ENCODE measurements at regions not wholly inside any gene's neighbourhood (a gene's known extent, or its start where the extent isn't known, plus 50 kb on each side); places are given as distances from the start of the nearest gene placed in this dataset.

DNA sequence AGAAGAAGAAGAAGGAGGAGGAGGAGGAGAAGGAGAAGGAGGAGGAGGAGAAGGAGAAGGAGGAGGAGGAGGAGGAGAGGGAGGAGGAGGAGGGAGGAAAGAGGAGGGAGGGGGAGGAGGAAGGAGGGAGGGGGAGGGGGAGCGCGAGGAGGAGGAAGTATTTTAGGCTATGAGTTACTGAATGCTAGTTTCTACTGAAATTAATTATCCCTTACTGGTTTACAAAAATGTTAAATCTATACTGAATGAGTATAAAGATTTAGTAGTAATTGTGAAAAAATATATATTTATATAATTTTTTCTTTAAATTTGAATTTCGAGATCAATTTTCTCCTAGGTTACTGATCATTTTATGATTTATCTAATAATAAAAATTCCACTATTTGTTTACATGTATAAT is 1769.0 kb upstream of the NUDT12 start:
- no peak for TF ChIP-seq TAF1 (conservative IDR thresholded peaks at IDR 0.05)
- no peak for TF ChIP-seq NR2F2 (IDR thresholded peaks at IDR 0.05)
- TF ChIP-seq ATF3 (IDR thresholded peaks at IDR 0.05): no peak
- Histone ChIP-seq H3K4me1 (ENCODE audit: control insufficient read depth in 4 of 4, insufficient read depth in 4 of 4, low read length in 3 of 4) (no peaks in the 10 kb centered on the region), H3K36me3 (ENCODE audit: control insufficient read depth in 4 of 4, insufficient read depth in 3 of 4, low read depth in 1 of 4, low read length in 3 of 4) (no peaks in the 10 kb centered on the region), H3K9me3 (ENCODE audit: control insufficient read depth in 4 of 4, low read length in 3 of 4) (no peaks in the 10 kb centered on the region), H3K27me3 (ENCODE audit: control insufficient read depth in 4 of 4, insufficient read depth in 4 of 4, low read length in 3 of 4) (no peaks in the 10 kb centered on the region), H3K4me3 (ENCODE audit: low read depth in 1 of 3, low read length in 3 of 3) (no peak overlapping the region), H3K9ac (ENCODE audit: low read depth in 1 of 2, low read length in 2 of 2) (no peak overlapping the region), H3K27ac (ENCODE audit: low read depth in 1 of 2, low read length in 2 of 2) (no peak overlapping the region)
- 77% methylated on average over 3 of the region's 3 CpGs for WGBS
- DNase-seq (ENCODE audit: low spot score): no peak

- TF ChIP-seq FOXA1 (IDR thresholded peaks at IDR 0.05) (no peak), CTCF (IDR thresholded peaks at IDR 0.05; ENCODE audit: low read depth, low read length, missing input control) (no peak), GABPA (IDR thresholded peaks at IDR 0.05 in 1 of 2, conservative IDR thresholded peaks at IDR 0.05 in 1 of 2) (no peak), YY1 (IDR thresholded peaks at IDR 0.05) (no peak), HNF4A (conservative IDR thresholded peaks at IDR 0.05) (no peak), SP1 (IDR thresholded peaks at IDR 0.05) (no peak), FOXA2 (IDR thresholded peaks at IDR 0.05) (no peak), HNF4G (IDR thresholded peaks at IDR 0.05) (no peak)
- TF ChIP-seq, protein P1, sequence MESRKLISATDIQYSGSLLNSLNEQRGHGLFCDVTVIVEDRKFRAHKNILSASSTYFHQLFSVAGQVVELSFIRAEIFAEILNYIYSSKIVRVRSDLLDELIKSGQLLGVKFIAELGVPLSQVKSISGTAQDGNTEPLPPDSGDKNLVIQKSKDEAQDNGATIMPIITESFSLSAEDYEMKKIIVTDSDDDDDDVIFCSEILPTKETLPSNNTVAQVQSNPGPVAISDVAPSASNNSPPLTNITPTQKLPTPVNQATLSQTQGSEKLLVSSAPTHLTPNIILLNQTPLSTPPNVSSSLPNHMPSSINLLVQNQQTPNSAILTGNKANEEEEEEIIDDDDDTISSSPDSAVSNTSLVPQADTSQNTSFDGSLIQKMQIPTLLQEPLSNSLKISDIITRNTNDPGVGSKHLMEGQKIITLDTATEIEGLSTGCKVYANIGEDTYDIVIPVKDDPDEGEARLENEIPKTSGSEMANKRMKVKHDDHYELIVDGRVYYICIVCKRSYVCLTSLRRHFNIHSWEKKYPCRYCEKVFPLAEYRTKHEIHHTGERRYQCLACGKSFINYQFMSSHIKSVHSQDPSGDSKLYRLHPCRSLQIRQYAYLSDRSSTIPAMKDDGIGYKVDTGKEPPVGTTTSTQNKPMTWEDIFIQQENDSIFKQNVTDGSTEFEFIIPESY (IDR thresholded peaks at IDR 0.05): no peak
- 85% methylated on average over 1 of the region's 1 CpG for WGBS
- Histone ChIP-seq H3K9ac (ENCODE audit: low read depth in 1 of 2, low read length in 2 of 2) (no peak overlapping the region), H3K36me3 (ENCODE audit: control insufficient read depth in 4 of 4, insufficient read depth in 3 of 4, low read depth in 1 of 4, low read length in 3 of 4) (no peaks in the 10 kb centered on the region), H3K4me3 (ENCODE audit: low read depth in 1 of 3, low read length in 3 of 3) (no peak overlapping the region), H3K4me1 (ENCODE audit: control insufficient read depth in 4 of 4, insufficient read depth in 4 of 4, low read length in 3 of 4) (no peaks in the 10 kb centered on the region), H3K27me3 (ENCODE audit: control insufficient read depth in 4 of 4, insufficient read depth in 4 of 4, low read length in 3 of 4) (no peaks in the 10 kb centered on the region), H3K27ac (ENCODE audit: low read depth in 1 of 2, low read length in 2 of 2) (no peak overlapping the region), H3K9me3 (ENCODE audit: control insufficient read depth in 4 of 4, low read length in 3 of 4) (no peaks in the 10 kb centered on the region)
- DNase-seq (ENCODE audit: low spot score): no peak
Observed at GRCh38 chr5:105330185-105330584, 1767.6 kb upstream of the NUDT12 start.

DNA sequence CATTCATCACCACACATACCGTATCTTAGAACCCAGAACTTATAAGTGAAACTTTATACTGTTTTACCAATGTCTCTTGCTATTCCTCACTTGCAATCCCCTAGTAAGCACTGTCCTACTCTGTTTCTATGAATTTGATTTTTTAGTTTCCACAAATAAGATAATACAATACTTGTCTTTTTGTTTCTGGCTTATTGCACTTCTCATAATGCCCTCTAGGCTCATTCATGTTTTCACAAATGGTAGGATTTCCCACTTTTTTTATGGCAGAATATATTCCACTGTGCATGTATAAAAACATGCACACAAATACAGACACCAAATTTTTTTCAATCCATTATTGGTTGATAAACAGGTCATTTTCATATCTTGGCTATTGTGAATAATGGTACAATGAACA is 1742.3 kb upstream of the NUDT12 start:
- no peaks in the 10 kb centered on the region for H3K27me3 ChIP-seq (ENCODE audit: control insufficient read depth in 4 of 4, insufficient read depth in 4 of 4, low read length in 3 of 4)
- H3K36me3 ChIP-seq (ENCODE audit: control insufficient read depth in 4 of 4, insufficient read depth in 3 of 4, low read depth in 1 of 4, low read length in 3 of 4): no peaks in the 10 kb centered on the region
- H3K9ac ChIP-seq (ENCODE audit: low read depth in 1 of 2, low read length in 2 of 2): no peak overlapping the region
- DNase-seq (ENCODE audit: low spot score): no peak
- no peak overlapping the region for H3K27ac ChIP-seq (ENCODE audit: low read depth in 1 of 2, low read length in 2 of 2)
- no peaks in the 10 kb centered on the region for H3K4me1 ChIP-seq (ENCODE audit: control insufficient read depth in 4 of 4, insufficient read depth in 4 of 4, low read length in 3 of 4)
- 87% methylated on average over 1 of the region's 1 CpG for WGBS
- no peaks in the 10 kb centered on the region for H3K9me3 ChIP-seq (ENCODE audit: control insufficient read depth in 4 of 4, low read length in 3 of 4)
- H3K4me3 ChIP-seq (ENCODE audit: low read depth in 1 of 3, low read length in 3 of 3): no peak overlapping the region
- TF ChIP-seq RAD21 (IDR thresholded peaks at IDR 0.05) (no peak), FOXA1 (IDR thresholded peaks at IDR 0.05) (no peak), HNF4G (IDR thresholded peaks at IDR 0.05) (no peak), GABPA (IDR thresholded peaks at IDR 0.05 in 1 of 2, conservative IDR thresholded peaks at IDR 0.05 in 1 of 2) (no peak), SP1 (IDR thresholded peaks at IDR 0.05) (no peak), FOXA2 (IDR thresholded peaks at IDR 0.05) (no peak), ATF3 (IDR thresholded peaks at IDR 0.05) (no peak), RXRA (IDR thresholded peaks at IDR 0.05) (no peak), NR2F2 (IDR thresholded peaks at IDR 0.05) (no peak), YY1 (IDR thresholded peaks at IDR 0.05) (no peak), JUND (IDR thresholded peaks at IDR 0.05) (no peak), REST (IDR thresholded peaks at IDR 0.05) (no peak), TAF1 (conservative IDR thresholded peaks at IDR 0.05) (no peak), HNF4A (conservative IDR thresholded peaks at IDR 0.05) (no peak)
- TF ChIP-seq, protein P2, sequence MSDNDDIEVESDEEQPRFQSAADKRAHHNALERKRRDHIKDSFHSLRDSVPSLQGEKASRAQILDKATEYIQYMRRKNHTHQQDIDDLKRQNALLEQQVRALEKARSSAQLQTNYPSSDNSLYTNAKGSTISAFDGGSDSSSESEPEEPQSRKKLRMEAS (IDR thresholded peaks at IDR 0.05): no peak
- TF ChIP-seq, protein P1 (IDR thresholded peaks at IDR 0.05): no peak

Measured in liver (tissue), 8 donors.